A549 (cell line): ENCODE measurements at regions not wholly inside any gene's neighbourhood (a gene's known extent, or its start where the extent isn't known, plus 50 kb on each side); places are given as distances from the start of the nearest gene placed in this dataset.
"Not testable (repeated sequence)": the region's sequence is repeated elsewhere in the genome, so short reads cannot be mapped to it uniquely, and the experiment has no call there.

Source experiments
- ATAC-seq, 2 experiments: fragments of 200-7000 bp in 1 of 2; fragments of >200 bp in 1 of 2; cut with Nextera tagmentation in 1 of 2; cut with Tn5 transposase in 1 of 2; 3 replicates each; pipeline versions ENCODE4 v1.8.0 to v1.9.1; 2018 to 2020; ENCODE audit warnings: mild to moderate bottlenecking in 1 of 2, moderate library complexity in 1 of 2
- CTCF ChIA-PET: fragments of 300-600 bp; sonication (Branson Sonifier 250); formaldehyde crosslinking; extraction: SDS; loops from one replicate; lab custom pipeline; 2021; ENCODE audit warnings: antibody characterized with exemption, inconsistent platforms; lab: Yijun Ruan, JAX
- POLR2A ChIA-PET: fragments of 350-600 bp; formaldehyde crosslinking; extraction: SDS; loops from one replicate; lab custom pipeline; 2021; ENCODE audit warnings: antibody characterized with exemption, inconsistent platforms; lab: Yijun Ruan, JAX
- DNase-seq, 2 experiments: peaks; one replicate each; pipeline versions ENCODE4 v3.0.0 to v3.0.0-alpha.2; 2011 to 2016; ENCODE audit warnings: low read depth in 1 of 2, low spot score in 1 of 2
- FAIRE-seq: peaks from 2 replicates; lab custom pipeline; 2011; peaks lifted over from hg19 to GRCh38; lab: Jason Lieb, UNC
- H3K27ac ChIP-seq, 2 experiments: fragments of >200 bp; sonication (Bioruptor Twin); formaldehyde crosslinking; 3 replicates each; pipeline ENCODE4 v1.5.1; 2016 to 2017
- H3K4me1 ChIP-seq: fragments of >200 bp; sonication (Bioruptor Twin); formaldehyde crosslinking; 3 replicates; pipeline ENCODE4 v1.6.1; 2016
- H3K4me2 ChIP-seq: fragments of >200 bp; sonication (Bioruptor Twin); formaldehyde crosslinking; 3 replicates; pipeline ENCODE4 v1.6.1; 2016
- H3K4me3 ChIP-seq: fragments of >200 bp; sonication (Bioruptor Twin); formaldehyde crosslinking; 3 replicates; pipeline ENCODE4 v1.5.1; 2016
- H3K9me3 ChIP-seq: fragments of >200 bp; sonication (Bioruptor Twin); formaldehyde crosslinking; 3 replicates; pipeline ENCODE4 v1.6.1; 2016
- EHF ChIP-seq: fragments of 250-450 bp; sonication (Bioruptor Pico); IDR thresholded peaks from 2 replicates; pipeline ENCODE4 v1.5.0; 2020; ENCODE audit warnings: mild to moderate bottlenecking
- EP300 ChIP-seq, 2 experiments: fragments of >200 bp; sonication (Bioruptor Twin); formaldehyde crosslinking; IDR thresholded peaks; 2 replicates in 1 of 2; 3 replicates in 1 of 2; pipeline ENCODE4 v1.6.1; 2016 to 2017
- ESRRA ChIP-seq: fragments of 150-350 bp; IDR thresholded peaks from 2 replicates; pipeline ENCODE4 v1.6.1; 2014; ENCODE audit warnings: mild to moderate bottlenecking, low read length, borderline replicate concordance
- HEYL ChIP-seq: fragments of 250-450 bp; sonication (Bioruptor Pico); IDR thresholded peaks from 2 replicates; pipeline ENCODE4 v1.8.0; 2021; ENCODE audit warnings: mild to moderate bottlenecking, moderate library complexity
- HOXB13 ChIP-seq: fragments of 250-450 bp; sonication (Bioruptor Pico); IDR thresholded peaks from 2 replicates; pipeline ENCODE4 v1.5.0; 2020; ENCODE audit warnings: low read depth, mild to moderate bottlenecking, moderate library complexity
- HOXB5 ChIP-seq: fragments of 250-450 bp; sonication (Bioruptor Pico); IDR thresholded peaks from 2 replicates; pipeline ENCODE4 v1.5.0; 2020; ENCODE audit warnings: mild to moderate bottlenecking, moderate library complexity
- JUN ChIP-seq, 2 experiments: fragments of >200 bp; sonication (Bioruptor Twin); formaldehyde crosslinking; IDR thresholded peaks; 2 replicates in 1 of 2; 3 replicates in 1 of 2; pipeline ENCODE4 v1.6.1; 2016 to 2017
- KDM1A ChIP-seq: fragments of 200-600 bp; sonication (generic); IDR thresholded peaks from 2 replicates; pipeline ENCODE4 v1.6.1; 2016; ENCODE audit warnings: low read depth, mild to moderate bottlenecking
- MAZ ChIP-seq: fragments of 150-350 bp; IDR thresholded peaks from 2 replicates; pipeline ENCODE4 v1.6.1; 2014; ENCODE audit warnings: antibody characterized with exemption, low read depth, low read length, borderline replicate concordance
- POLR2A ChIP-seq: IDR thresholded peaks from 2 replicates; pipeline ENCODE4 v1.6.1; 2012; ENCODE audit warnings: mild to moderate bottlenecking, low read length
- POLR2AphosphoS2 ChIP-seq: conservative IDR thresholded peaks from 2 replicates; pipeline ENCODE4 v1.6.1; 2012; ENCODE audit warnings: low read length, improper control_type of control experiment, inconsistent platforms
- RAD21 ChIP-seq, 2 experiments: fragments of >200 bp in 1 of 2; sonication (Bioruptor Twin) in 1 of 2; formaldehyde crosslinking in 1 of 2; IDR thresholded peaks in 1 of 2; conservative IDR thresholded peaks in 1 of 2; 2 replicates in 1 of 2; 3 replicates in 1 of 2; pipeline ENCODE4 v1.6.1; 2012 to 2018; ENCODE audit warnings: inconsistent platforms in 1 of 2
- SMC3 ChIP-seq: fragments of >200 bp; sonication (Bioruptor Twin); formaldehyde crosslinking; IDR thresholded peaks from 3 replicates; pipeline ENCODE4 v1.6.1; 2018; ENCODE audit warnings: inconsistent platforms
- ZNF302 ChIP-seq: fragments of 250-450 bp; sonication (Bioruptor Pico); IDR thresholded peaks from 2 replicates; pipeline ENCODE4 v1.9.0; 2021; ENCODE audit warnings: inconsistent platforms, mild to moderate bottlenecking, moderate library complexity
- WGBS: methylation state at CpG from one replicate; pipeline ENCODE4 v1.1.6; 2017; ENCODE audit errors: missing lambda C conversion rate; 5-methylcytosine and 5-hydroxymethylcytosine counted together
- TF ChIP-seq, protein P1 (sequence below): fragments of >200 bp; sonication (Bioruptor Twin); formaldehyde crosslinking; IDR thresholded peaks from 3 replicates; pipeline ENCODE4 v1.5.1; 2016

DNA sequence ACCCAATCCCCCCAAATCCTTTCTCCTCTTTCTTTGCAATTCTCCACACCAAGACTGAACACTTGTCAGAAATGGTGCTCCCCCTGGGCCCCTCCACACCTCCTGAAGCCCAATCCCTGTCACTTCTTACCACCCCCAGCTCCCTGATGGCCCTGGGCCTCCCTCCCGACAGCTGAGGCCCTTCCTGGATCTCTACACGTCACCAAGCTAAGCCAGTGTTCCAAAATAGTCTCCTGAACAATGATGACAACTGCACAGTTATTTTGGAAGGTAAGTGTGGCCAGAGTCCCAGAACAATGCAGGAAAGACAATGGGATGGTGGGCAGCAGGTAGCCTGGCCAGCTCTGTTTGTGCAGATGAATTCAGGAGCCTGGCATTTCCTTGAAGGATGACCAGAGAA, 63.7 kb upstream of the PRSS3 start:
- DNase-seq (no peak), ATAC-seq (no peak), FAIRE-seq (no peak)
- Histone ChIP-seq H3K9me3 (peaks cover 5% of the 10 kb centered on the region; the same call in 2 of the 3 replicates), H3K4me3 (no peak overlapping the region), H3K27ac (no peak overlapping the region), H3K4me2 (no peak overlapping the region), H3K4me1 (0 out of 3 replicates have a peak, but pooled peaks cover 5% of the 10 kb centered on the region)
- ChIA-PET POLR2A (no interaction called here), CTCF (interaction anchor here (0.6 to 4.7 kb wide), 8 partner anchors 10 to 328 kb away, joined by 3 to 29 read pairs (median 4); no protein-coding TSS in a partner anchor)
- WGBS = 44% methylated on average over 2 of the region's 2 CpGs
- TF ChIP-seq MAZ = no peak
- TF ChIP-seq EP300 (IDR thresholded peaks at IDR 0.05) = no peak
- no peak for TF ChIP-seq HOXB5 (CRISPR knock-in tag)
- no peak for TF ChIP-seq POLR2A
- TF ChIP-seq ZNF302 (CRISPR knock-in tag) = no peak
- no peak for TF ChIP-seq JUN (IDR thresholded peaks at IDR 0.05)
- TF ChIP-seq HOXB13 (CRISPR knock-in tag) = no peak
- no peak for TF ChIP-seq EHF
- TF ChIP-seq POLR2AphosphoS2 = no peak
- TF ChIP-seq RAD21 (conservative IDR thresholded peaks at IDR 0.05 in 1 of 2, IDR thresholded peaks at IDR 0.05 in 1 of 2) = no peak
- no peak for TF ChIP-seq ESRRA
- TF ChIP-seq HEYL (CRISPR knock-in tag) = no peak

DNA sequence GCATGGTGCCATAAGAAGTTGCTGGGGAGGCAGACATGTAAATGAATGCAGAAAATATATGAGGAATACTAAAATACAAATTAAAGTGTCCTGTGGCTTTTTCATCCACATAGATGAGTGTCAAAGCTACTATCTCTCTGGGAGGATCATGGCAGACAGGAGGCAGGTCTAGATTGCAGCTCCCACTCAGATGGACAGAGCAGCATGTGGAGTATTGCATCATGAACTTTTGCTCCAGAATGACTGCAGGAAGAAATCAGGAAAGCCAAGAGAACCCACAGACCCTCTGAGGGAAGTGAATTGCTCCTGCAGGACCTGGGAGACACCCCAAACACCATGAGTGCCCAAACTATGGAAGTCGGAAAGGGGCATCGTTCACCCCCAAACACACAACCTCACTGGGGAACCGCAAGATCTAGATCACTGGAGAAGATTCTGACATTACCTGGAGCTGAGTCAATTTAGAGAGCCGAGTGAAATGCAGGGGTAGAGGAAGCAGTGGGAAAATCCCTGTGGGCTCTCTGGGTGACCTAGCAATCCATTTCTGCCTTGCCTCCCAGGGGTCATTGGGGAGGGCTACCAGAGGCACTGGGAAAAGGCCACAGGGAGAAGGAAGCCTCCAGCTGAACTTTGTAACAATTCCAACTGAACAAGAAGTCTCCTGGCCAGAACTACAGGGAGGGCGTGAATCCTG, 61.0 kb upstream of the PRSS3 start:
- POLR2A ChIA-PET, ATAC-seq, H3K4me1 ChIP-seq, DNase-seq, H3K4me2 ChIP-seq, H3K4me3 ChIP-seq, FAIRE-seq, H3K9me3 ChIP-seq: not testable (repeated sequence)
- 77% methylated on average over 5 of the region's 5 CpGs for WGBS
- peak overlapping the region in 1 of 2 experiments; percentile 39; a peak in 1 of 6 replicates for H3K27ac ChIP-seq
- CTCF ChIA-PET = interaction anchor here (0.7 to 4.7 kb wide), 5 partner anchors 12 to 110 kb away, joined by 3 to 29 read pairs (median 5); no protein-coding TSS in a partner anchor

DNA sequence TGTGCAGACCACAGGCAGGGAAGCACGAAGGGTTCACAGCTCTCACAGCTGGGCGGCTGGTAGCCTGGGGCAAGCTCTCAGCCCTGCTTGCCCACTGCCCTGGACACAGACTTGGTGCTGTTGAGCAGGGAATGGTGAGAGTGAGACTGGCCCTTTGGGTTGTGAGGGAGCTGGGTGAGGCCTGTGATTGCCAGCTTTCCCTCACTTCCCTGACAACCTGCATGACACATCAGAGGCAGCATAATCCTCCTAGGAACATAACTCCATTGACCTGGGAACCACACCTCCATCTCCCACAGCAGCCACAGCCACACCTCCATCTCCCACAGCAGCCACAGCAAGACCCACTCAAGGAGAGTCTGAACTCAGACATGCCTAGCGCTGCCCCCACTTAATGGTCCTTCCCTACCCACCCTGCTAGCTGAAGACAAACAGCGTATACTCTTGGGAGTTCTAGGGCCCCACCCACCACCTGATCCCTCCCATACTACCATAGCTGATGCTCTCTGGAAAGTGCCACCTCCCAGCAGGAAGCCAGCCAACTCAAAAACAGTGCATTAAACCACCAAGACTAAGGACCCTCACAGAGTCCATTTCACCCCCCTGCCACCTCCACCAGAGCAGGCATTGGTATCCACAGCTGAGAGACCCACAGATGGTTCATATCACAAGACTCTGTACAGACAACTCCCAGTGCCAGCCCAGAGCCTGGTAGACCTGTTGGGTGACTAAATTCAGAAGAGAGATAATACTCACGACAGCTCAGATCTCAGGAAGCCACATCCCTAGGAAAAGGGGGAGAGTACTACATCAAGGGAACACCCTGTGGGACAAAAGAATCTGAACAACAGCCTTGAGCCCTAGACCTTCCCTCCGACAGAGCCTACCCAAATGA, 60.2 kb upstream of the PRSS3 start:
- 79% methylated on average over 6 of the region's 6 CpGs for WGBS
- H3K27ac ChIP-seq = peak overlapping the region in 1 of 2 experiments; percentile 39; a peak in 1 of 6 replicates
- FAIRE-seq, H3K4me3 ChIP-seq, ATAC-seq, H3K9me3 ChIP-seq, H3K4me2 ChIP-seq, H3K4me1 ChIP-seq, POLR2A ChIA-PET, DNase-seq: not testable (repeated sequence)
- CTCF ChIA-PET = interaction anchor here (0.7 to 4.7 kb wide), 6 partner anchors 13 to 111 kb away, joined by 3 to 29 read pairs (median 6); no protein-coding TSS in a partner anchor

DNA sequence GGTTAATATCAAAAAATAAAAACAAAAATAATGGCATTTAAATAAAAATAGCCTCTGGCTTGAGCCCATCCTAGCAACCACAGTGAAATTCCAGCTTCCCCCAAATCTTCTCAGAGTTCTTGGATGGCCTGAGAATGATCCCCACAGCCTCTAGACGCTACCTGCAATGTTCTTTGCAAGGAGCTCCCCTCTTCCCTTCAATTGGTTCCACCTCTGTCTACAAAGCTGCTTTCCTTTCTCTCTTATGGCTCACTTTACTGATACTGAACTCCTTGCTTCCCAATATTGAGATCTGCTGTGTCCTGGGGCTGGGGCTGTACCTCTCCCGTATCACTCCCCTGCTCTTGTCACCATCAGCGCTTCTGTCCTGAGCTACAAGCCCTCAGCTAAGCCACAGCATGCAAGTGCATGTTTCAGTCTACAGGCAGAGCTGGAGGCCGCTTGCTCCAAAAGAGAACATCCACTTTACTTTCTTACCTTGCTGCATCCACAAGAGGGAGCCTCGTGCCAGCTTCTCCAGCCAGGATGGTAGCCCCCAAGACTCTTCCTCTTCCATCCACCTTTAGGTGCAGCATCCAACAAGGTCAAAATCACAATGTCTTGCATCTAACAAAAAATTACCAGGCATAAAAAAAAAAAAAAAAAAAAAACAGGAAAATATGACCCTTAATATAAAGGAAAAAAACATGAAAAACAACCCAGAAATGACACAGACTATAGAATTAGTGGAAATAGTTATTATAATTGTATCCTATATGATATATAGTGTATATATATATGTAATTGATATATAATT, 57.4 kb upstream of the PRSS3 start:
- DNase-seq (peak; percentile 47 to 81), FAIRE-seq (peak; percentile 28), ATAC-seq (peak; percentile 95 to 99)
- TF ChIP-seq SMC3 (peak; percentile 83), RAD21 (conservative IDR thresholded peaks at IDR 0.05 in 1 of 2, IDR thresholded peaks at IDR 0.05 in 1 of 2) (peak; percentile 85 to 89), KDM1A (no peak)
- TF ChIP-seq, protein P1, sequence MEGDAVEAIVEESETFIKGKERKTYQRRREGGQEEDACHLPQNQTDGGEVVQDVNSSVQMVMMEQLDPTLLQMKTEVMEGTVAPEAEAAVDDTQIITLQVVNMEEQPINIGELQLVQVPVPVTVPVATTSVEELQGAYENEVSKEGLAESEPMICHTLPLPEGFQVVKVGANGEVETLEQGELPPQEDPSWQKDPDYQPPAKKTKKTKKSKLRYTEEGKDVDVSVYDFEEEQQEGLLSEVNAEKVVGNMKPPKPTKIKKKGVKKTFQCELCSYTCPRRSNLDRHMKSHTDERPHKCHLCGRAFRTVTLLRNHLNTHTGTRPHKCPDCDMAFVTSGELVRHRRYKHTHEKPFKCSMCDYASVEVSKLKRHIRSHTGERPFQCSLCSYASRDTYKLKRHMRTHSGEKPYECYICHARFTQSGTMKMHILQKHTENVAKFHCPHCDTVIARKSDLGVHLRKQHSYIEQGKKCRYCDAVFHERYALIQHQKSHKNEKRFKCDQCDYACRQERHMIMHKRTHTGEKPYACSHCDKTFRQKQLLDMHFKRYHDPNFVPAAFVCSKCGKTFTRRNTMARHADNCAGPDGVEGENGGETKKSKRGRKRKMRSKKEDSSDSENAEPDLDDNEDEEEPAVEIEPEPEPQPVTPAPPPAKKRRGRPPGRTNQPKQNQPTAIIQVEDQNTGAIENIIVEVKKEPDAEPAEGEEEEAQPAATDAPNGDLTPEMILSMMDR = peak; percentile 88
- Histone ChIP-seq H3K27ac (peak overlapping the region in 1 of 2 experiments; percentile 38; a peak in 2 of 6 replicates), H3K4me3 (no peak overlapping the region), H3K4me2 (peak overlapping the region; percentile 41; the same call in 1 of the 3 replicates), H3K4me1 (0 out of 3 replicates have a peak, but pooled peaks cover 5% of the 10 kb centered on the region), H3K9me3 (no peaks in the 10 kb centered on the region)
- ChIA-PET CTCF (interaction anchor here (0.6 to 4.6 kb wide), 46 partner anchors 9 to 473 kb away, joined by 3 to 80 read pairs (median 4); partner anchors contain the start of genes BAG1, CHMP5 and PRSS3), POLR2A (interaction anchor here (0.5 to 0.9 kb wide), 3 partner anchors 41 to 464 kb away, joined by 3 to 8 read pairs (median 6); no protein-coding TSS in a partner anchor)
- WGBS = 13% methylated on average over 5 of the region's 5 CpGs
